Astrocyte of the cerebellum (primary cell): ENCODE measurements at regions not wholly inside any gene's neighbourhood (a gene's known extent, or its start where the extent isn't known, plus 50 kb on each side); places are given as distances from the start of the nearest gene placed in this dataset.

Experiments used
- DNase-seq: peaks from one replicate; pipeline ENCODE4 v3.0.0-alpha.2; 2011; ENCODE audit warnings: low read depth
- H3K4me3 ChIP-seq: 2 replicates; pipeline ENCODE4 v1.5.1; 2011; ENCODE audit warnings: mild to moderate bottlenecking, low read depth, low read length, moderate library complexity
- CTCF ChIP-seq: IDR thresholded peaks from 2 replicates; pipeline ENCODE4 v1.5.1; 2012; ENCODE audit warnings: low read length, low read depth, moderate library complexity, mild to moderate bottlenecking; ENCODE audit errors: missing control alignments
- in situ Hi-C: cut with HindIII; loops from 2 replicates; pipeline ENCODE4 v1.10.0; 2017; ENCODE audit warnings: low sequenced_read_pairs

DNA sequence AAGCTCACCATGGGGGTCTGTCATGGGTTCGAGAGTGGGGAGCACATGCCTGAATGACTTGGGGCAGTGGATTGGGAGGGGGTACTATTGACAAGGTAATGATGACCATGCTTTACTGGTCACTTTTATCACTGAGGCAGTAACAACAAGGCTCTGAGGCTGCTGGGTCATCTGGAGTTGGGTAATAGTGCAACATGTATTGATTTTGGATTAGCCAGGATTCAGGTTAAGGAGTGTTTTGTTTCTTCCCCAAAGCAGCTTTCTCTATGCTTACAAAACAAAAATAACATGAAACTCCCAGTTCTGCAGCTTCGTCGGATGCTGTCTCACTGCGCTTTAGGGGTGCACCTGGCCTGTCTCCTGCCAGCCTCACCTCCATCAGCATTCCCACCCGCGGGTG lies 155.3 kb downstream of the GADD45G start:
- no peak overlapping the region for H3K4me3 ChIP-seq
- DNase-seq: no peak
- TF ChIP-seq CTCF: no peak
- in situ Hi-C loops: loop anchor here (5.0 kb wide), 1 partner anchor 48 kb away; no protein-coding TSS in a partner anchor

GRCh38 chr9:89764217-89764616 lies 159.4 kb downstream of the GADD45G start:
- H3K4me3 ChIP-seq: no peak overlapping the region
- no peak for DNase-seq
- in situ Hi-C loops: loop anchor here (5.0 kb wide), 1 partner anchor 52 kb away; no protein-coding TSS in a partner anchor
- TF ChIP-seq CTCF: no peak

DNA sequence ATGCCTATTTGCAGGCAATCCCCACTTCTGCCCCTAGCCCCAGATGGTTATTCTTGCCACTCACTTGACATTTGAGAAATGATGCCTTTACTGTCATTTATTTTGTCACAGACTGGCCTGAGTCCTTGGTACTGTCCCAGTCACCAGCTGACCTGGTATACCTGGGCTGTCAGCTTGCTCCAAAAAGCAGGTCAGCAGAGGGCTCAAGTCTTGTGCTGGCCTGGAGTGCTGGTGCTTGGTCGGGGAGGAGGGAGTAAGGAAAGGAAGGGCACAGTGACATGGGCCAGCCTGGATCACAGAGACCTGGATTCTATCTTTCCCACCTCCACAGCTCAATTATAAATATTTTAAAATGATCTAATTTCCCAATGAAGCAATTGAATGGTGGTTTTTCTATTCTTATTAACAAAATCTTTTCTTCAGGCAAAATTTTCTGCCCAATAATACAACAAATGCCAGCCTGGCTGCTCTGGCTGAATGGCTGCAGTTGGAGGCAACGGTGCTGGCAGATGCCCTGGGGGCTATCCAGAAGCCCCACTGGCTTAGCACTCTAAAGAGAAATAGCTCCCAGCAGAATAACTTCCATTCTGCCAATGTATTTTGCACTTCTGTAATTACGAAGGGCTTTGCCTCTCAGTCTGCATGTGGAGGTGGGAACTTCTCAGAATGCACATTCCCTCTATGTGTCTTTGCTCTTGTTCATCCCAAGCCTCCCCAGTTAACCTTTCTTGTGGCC lies 160.6 kb downstream of the GADD45G start:
- DNase-seq: no peak
- no peak overlapping the region for H3K4me3 ChIP-seq
- in situ Hi-C loops: no loop called here

DNA sequence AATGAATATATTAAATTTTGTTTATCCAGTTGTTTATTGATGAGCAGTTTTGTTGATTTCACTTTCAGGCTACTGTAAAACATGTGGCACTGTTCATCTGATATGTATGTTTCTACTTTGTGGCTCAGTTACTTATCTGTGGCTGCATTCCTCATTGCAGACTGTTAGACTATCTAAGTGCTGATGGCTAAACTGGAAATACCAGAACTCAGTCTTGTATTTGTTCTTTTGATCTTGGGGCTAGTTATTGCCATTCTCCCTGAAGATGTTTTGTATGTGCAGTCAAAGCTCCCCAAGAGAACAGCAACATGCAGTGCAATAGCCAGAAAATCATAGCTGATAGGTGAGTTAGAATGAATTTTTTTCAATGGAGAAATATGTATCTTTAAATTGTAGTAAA lies 162.2 kb downstream of the GADD45G start:
- DNase-seq: no peak
- in situ Hi-C loops: no loop called here
- no peak overlapping the region for H3K4me3 ChIP-seq
- no peak for TF ChIP-seq CTCF

More for the DNA sequence above, 160.6 kb downstream of the GADD45G start:
- no peak for TF ChIP-seq CTCF

DNA sequence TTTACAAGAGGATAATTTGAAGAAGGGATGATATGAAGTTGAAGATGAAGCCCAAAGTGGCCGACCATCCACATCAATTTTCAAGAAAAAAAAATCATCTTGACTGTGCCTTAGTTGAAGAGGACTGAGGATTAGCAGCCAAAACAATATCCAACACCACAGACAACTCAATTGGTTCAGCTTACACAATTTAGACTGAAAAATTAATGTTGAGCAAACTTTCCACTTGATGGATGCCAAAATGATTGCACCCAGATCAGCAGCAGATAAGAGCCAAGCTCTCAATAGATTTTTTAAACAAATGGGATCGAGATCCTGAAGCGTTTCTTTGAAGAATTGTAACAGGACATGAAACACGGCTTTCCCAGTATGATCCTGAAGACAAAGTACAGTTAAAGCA lies 163.2 kb downstream of the GADD45G start:
- in situ Hi-C loops: no loop called here

GRCh38 chr9:89768650-89769071 lies 163.8 kb downstream of the GADD45G start:
- in situ Hi-C loops: no loop called here

More for the DNA sequence above, 163.2 kb downstream of the GADD45G start:
- no peak for DNase-seq
- H3K4me3 ChIP-seq: no peak overlapping the region
- no peak for TF ChIP-seq CTCF

More at GRCh38 chr9:89768650-89769071, 163.8 kb downstream of the GADD45G start:
- H3K4me3 ChIP-seq: no peak overlapping the region
- TF ChIP-seq CTCF: no peak
- no peak for DNase-seq
